GM13976 (cell line): ENCODE measurements at regions not wholly inside any gene's neighbourhood (a gene's known extent, or its start where the extent isn't known, plus 50 kb on each side); places are given as distances from the start of the nearest gene placed in this dataset.

Experiments
- DNase-seq: peaks from one replicate; pipeline ENCODE4 v3.0.0; 2012; ENCODE audit warnings: low spot score
- CTCF ChIP-seq: IDR thresholded peaks from 2 replicates; pipeline ENCODE4 v1.5.1; 2012; ENCODE audit warnings: borderline replicate concordance, mild to moderate bottlenecking; ENCODE audit not compliant: insufficient read depth; ENCODE audit errors: extremely low read depth, missing control alignments, control extremely low read depth
- in situ Hi-C: fragments of 300-500 bp; cut with MboI; formaldehyde crosslinking; loops from one replicate; pipeline ENCODE4 v1.12.0; 2022; ENCODE audit warnings: low sequenced_read_pairs, mixed read lengths, inconsistent platforms; ENCODE audit not compliant: unreplicated experiment

- DNase-seq = peak; percentile 61
- peak; percentile 44 for TF ChIP-seq CTCF
- in situ Hi-C loops = loop anchor here (5.0 kb wide), 1 partner anchor 205 kb away; no protein-coding TSS in a partner anchor
Measured at GRCh38 chr6:47097092-47097945, 55.2 kb upstream of the ADGRF1 start.

GRCh38 chr6:47096211-47096895 lies 54.2 kb upstream of the ADGRF1 start:
- no peak for DNase-seq
- TF ChIP-seq CTCF = no peak
- in situ Hi-C loops = loop anchor here (5.0 kb wide), 1 partner anchor 206 kb away; no protein-coding TSS in a partner anchor

DNA sequence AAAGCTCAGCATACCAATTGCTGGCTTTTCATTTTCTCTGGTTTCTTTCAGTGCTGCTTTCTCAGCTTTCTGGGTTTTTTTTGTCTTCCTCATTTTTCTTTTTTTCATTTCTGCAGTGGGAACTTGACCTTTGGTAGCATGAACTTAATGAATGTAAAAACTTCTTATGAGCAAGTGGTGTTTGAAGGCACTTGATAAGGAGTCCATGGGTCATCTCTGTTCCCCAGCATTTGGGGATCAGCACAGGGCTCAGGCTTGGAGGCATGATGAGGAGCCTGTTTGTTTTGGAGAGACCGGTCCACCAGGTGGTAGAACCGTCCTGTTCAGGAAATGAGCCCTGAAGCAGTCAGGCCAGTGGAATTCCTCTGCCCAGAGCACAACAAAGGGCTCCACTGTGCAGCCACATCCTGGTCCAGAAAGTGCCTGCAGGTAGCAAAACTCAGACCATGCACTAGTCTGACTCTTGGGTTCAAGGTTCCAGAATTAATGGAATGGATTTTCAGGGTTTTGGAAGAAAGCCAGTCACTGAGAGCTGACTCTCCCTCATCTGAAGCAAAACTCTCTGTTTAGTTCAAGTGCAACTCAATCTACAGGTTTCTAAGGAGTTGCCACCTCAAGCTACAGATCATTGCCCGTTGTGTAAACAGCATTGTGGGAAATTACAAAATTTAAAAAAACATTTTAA lies 52.3 kb upstream of the ADGRF1 start:
- in situ Hi-C loops = no loop called here
- DNase-seq = no peak

GRCh38 chr6:47093169-47093568 lies 51.0 kb upstream of the ADGRF1 start:
- in situ Hi-C loops = no loop called here

More for the DNA sequence above, 52.3 kb upstream of the ADGRF1 start:
- no peak for TF ChIP-seq CTCF

GRCh38 chr6:47091886-47092668 lies 49.9 kb upstream of the ADGRF1 start:
- DNase-seq = no peak
- in situ Hi-C loops = no loop called here
- TF ChIP-seq CTCF = no peak

More at GRCh38 chr6:47093169-47093568, 51.0 kb upstream of the ADGRF1 start:
- DNase-seq = no peak
- TF ChIP-seq CTCF = no peak
